Activated CD4-positive, alpha-beta T cell treated with anti-CD3 and anti-CD28 coated beads, Interleukin-2, amount 10 ng/mL, durations not matched to agents 7 days and 5 days (primary cell): ENCODE measurements at regions not wholly inside any gene's neighbourhood (a gene's known extent, or its start where the extent isn't known, plus 50 kb on each side); places are given as distances from the start of the nearest gene placed in this dataset.

Source experiments
- CTCF ChIA-PET: fragments of 350-600 bp; sonication (Branson Sonifier 250); formaldehyde crosslinking; loops from one replicate; lab custom pipeline; 2021; ENCODE audit warnings: antibody characterized with exemption; lab: Charles Lee
- POLR2A ChIA-PET: fragments of 350-600 bp; sonication (Branson Sonifier 250); formaldehyde crosslinking; loops from one replicate; lab custom pipeline; 2021; ENCODE audit warnings: antibody characterized with exemption; lab: Charles Lee
- DNase-seq: peaks from one replicate; pipeline ENCODE4 v3.0.0-alpha.2; 2020
- H3K27ac Mint-ChIP-seq: one replicate; pipeline ENCODE4 v1.8.0; 2021; ENCODE audit warnings: mild to moderate bottlenecking, moderate library complexity, mixed read lengths
- H3K27me3 Mint-ChIP-seq: one replicate; pipeline ENCODE4 v1.8.0; 2021; ENCODE audit warnings: mixed read lengths
- H3K36me3 Mint-ChIP-seq: one replicate; pipeline ENCODE4 v1.8.0; 2021; ENCODE audit warnings: low read depth, mixed read lengths
- H3K4me1 Mint-ChIP-seq: one replicate; pipeline ENCODE4 v1.8.0; 2021; ENCODE audit warnings: mixed read lengths
- H3K4me3 Mint-ChIP-seq: one replicate; pipeline ENCODE4 v1.8.0; 2021; ENCODE audit warnings: mild to moderate bottlenecking, moderate library complexity, mixed read lengths
- H3K9me3 Mint-ChIP-seq: one replicate; pipeline ENCODE4 v1.8.0; 2021; ENCODE audit warnings: mixed read lengths

DNA sequence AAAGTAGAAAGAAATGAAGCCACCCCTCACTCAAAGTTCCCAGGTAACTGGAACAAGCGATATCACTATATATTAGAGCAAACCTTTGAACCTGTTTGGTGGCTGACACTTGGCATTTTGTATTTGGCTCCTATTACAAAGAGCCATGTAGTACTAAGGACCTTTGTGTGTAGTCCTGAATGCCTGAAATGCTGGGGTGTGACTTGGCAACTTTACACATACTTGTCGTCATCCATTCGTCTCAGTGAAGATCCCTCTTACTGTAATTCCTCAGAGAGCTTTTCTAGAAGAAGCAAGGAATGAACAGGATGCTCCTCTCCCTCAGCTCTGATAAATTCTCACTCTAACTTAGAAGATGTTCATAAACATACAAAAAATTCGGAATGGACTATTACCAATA is 216.1 kb upstream of the CDIN1 start:
- Mint-ChIP-seq H3K36me3 (no peaks in the 10 kb centered on the region), H3K4me1 (no peaks in the 10 kb centered on the region), H3K9me3 (no peaks in the 10 kb centered on the region), H3K4me3 (no peak overlapping the region), H3K27ac (no peak overlapping the region), H3K27me3 (no peaks in the 10 kb centered on the region)
- CTCF ChIA-PET, result no interaction called here
- DNase-seq, result no peak
- POLR2A ChIA-PET, result no interaction called here

DNA sequence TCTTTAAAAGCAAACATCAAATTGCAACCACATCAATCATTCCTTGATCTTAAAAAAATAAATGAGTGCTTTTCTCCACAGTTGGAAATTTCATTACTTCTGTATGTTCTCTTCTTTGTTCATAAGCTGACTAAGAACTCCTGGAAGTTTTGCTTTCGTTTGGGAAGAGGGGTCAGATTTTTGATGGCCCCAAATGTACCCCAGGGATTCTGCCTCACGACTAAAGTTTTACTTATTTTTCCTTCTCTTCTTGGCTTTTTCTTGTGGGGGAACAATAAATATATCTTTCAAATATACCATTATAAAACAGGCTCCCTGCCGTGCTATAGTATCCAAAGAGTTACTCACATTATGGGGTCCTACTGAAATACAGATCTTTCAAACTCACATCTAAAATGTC is 215.0 kb upstream of the CDIN1 start:
- ChIA-PET CTCF (interaction anchor here (0.6 kb wide), 1 partner anchor 44 kb away, joined by 4 read pairs; no protein-coding TSS in a partner anchor), POLR2A (no interaction called here)
- Mint-ChIP-seq H3K27ac (no peak overlapping the region), H3K27me3 (no peaks in the 10 kb centered on the region), H3K36me3 (no peaks in the 10 kb centered on the region), H3K4me1 (no peaks in the 10 kb centered on the region), H3K9me3 (no peaks in the 10 kb centered on the region), H3K4me3 (no peak overlapping the region)
- no peak for DNase-seq

DNA sequence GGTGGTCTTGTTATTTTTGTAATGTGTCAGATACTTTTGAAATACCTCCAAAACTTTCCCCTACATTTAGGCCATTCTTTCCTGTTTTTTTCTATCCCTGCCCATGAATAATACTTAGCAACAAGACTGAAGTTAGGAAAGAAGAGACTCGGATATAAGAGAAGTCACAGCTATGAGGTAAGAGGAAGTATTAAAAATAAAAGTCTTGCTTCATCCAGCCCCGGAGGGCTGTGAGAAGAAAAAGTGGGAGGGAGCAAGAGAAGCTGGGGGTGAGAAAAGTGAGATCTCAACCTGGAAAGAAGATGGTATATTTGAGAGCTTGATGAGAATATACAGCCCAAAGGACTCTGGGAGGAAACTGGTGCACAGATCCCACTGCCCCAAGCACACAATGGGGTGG is 213.5 kb upstream of the CDIN1 start:
- no peak overlapping the region for H3K27ac Mint-ChIP-seq
- H3K27me3 Mint-ChIP-seq, result no peaks in the 10 kb centered on the region
- no peaks in the 10 kb centered on the region for H3K4me1 Mint-ChIP-seq
- CTCF ChIA-PET, result interaction anchor here (1.1 kb wide), 1 partner anchor 14 kb away, joined by 3 read pairs; no protein-coding TSS in a partner anchor
- POLR2A ChIA-PET, result no interaction called here
- no peak for DNase-seq
- H3K4me3 Mint-ChIP-seq, result no peak overlapping the region
- H3K9me3 Mint-ChIP-seq, result no peaks in the 10 kb centered on the region
- no peaks in the 10 kb centered on the region for H3K36me3 Mint-ChIP-seq

DNA sequence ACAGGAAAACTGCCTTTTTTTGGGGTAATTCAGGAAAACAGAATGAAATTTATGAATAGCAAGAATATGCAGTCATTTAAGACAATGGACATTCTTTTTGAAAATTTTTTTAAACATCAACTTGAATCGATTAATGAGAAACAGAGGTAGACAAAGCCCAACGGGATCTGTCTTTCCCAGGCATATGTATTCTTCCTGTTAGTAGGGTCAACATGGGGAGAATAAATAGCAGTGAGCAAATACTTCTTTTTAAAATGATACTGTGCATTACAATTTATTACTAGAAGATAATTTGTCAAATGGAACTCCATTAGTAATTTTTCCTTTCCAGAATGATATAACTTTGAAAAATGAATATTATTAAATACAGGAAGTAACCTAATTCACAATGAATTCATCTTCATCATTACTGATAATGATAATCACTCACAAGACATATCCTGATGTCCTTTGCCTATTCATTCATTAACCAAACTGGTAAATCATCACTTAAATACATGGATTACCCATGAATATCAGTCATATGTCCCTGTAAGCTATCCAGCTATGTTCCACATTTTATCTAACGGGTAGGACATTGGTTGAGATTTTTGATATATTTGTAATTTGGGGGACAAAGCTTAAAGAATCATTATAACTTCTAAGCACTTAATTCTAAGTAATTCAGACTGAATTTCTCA is 209.2 kb upstream of the CDIN1 start:
- no peaks in the 10 kb centered on the region for H3K27me3 Mint-ChIP-seq
- H3K4me1 Mint-ChIP-seq, result no peaks in the 10 kb centered on the region
- DNase-seq, result no peak
- CTCF ChIA-PET, result no interaction called here
- no peak overlapping the region for H3K27ac Mint-ChIP-seq
- H3K36me3 Mint-ChIP-seq, result no peaks in the 10 kb centered on the region
- no peaks in the 10 kb centered on the region for H3K9me3 Mint-ChIP-seq
- POLR2A ChIA-PET, result no interaction called here
- H3K4me3 Mint-ChIP-seq, result no peak overlapping the region

DNA sequence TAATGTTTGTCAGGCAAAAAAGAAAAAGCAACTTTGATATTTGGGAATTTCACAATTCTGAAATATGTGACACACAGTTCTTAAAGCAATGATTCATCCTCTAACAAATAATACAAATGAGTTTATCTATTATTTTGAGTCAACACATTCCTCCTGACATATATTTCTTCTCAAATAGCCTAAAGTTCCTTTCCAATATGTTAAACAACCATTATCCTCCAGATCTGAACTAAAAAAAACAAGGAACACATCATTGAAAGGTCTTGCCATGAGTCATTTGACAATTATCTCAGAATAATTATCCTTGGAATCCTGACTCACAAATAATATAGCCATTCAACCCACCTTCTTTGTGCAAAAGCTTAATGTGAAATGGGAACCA is 208.7 kb upstream of the CDIN1 start:
- CTCF ChIA-PET, result no interaction called here
- H3K27ac Mint-ChIP-seq, result no peak overlapping the region
- H3K36me3 Mint-ChIP-seq, result no peaks in the 10 kb centered on the region
- H3K27me3 Mint-ChIP-seq, result no peaks in the 10 kb centered on the region
- POLR2A ChIA-PET, result no interaction called here
- H3K4me3 Mint-ChIP-seq, result no peak overlapping the region
- H3K9me3 Mint-ChIP-seq, result no peaks in the 10 kb centered on the region
- no peaks in the 10 kb centered on the region for H3K4me1 Mint-ChIP-seq
- no peak for DNase-seq

DNA sequence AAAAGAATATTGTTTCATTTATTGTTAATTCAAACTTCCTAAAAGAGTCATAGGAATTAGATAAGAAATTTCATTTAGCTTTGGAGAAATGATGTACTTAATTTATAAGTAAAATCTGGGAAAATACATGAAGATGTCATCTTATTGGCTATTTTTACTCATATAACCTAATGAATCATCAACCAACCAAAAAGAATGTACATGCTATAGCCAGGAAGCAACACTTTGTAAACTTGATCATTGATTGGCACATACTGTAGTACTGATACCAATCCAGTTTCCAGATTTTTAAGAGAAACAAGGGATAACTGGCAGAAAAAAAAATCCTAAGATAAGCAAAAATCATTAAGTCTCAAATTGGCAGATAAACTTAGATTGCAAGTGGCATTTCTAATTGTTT is 207.9 kb upstream of the CDIN1 start:
- H3K36me3 Mint-ChIP-seq, result no peaks in the 10 kb centered on the region
- DNase-seq, result no peak
- no peak overlapping the region for H3K4me3 Mint-ChIP-seq
- ChIA-PET CTCF (no interaction called here), POLR2A (no interaction called here)
- H3K9me3 Mint-ChIP-seq, result no peaks in the 10 kb centered on the region
- no peak overlapping the region for H3K27ac Mint-ChIP-seq
- H3K4me1 Mint-ChIP-seq, result no peaks in the 10 kb centered on the region
- H3K27me3 Mint-ChIP-seq, result no peaks in the 10 kb centered on the region

DNA sequence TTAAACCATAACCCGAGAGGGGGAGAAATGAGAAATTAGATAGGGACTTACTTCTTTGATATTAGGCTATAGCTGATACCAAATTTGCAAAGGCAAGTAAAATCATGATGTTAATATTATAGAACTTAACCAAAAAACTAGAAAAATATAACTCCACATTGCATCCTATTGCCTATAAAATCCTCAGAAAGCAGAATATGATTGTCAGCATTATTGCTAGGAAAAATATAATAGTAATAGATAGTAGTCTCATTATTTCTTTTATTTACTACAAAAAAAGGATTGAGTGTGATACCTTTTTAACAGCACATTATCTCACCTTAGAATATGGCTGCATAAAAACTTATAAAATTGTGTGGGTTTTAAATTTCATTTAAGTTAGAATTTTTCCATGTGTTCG is 206.5 kb upstream of the CDIN1 start:
- H3K36me3 Mint-ChIP-seq, result no peaks in the 10 kb centered on the region
- POLR2A ChIA-PET, result no interaction called here

DNA sequence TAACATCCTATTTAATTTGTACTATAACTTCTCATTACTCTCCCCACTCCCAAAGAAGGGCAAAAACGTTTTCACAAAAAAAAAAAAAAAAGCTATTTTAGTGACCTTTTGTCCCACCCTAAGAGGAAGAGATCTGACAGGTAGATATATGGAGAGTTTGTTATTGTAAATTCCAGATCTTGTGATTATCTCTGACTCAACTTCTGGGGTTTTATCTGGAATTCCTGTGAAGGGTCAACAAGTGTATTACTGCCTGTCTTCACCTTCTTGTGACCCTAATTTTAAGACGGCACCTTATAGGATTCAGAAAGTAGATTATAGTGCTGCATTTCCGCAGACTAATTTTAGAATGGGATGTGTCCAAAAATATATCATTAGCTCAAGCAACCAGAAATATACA is 205.9 kb upstream of the CDIN1 start:
- H3K27me3 Mint-ChIP-seq, result no peaks in the 10 kb centered on the region
- no peak overlapping the region for H3K27ac Mint-ChIP-seq
- ChIA-PET CTCF (no interaction called here), POLR2A (no interaction called here)
- no peak for DNase-seq
- no peaks in the 10 kb centered on the region for H3K36me3 Mint-ChIP-seq
- no peak overlapping the region for H3K4me3 Mint-ChIP-seq
- H3K4me1 Mint-ChIP-seq, result no peaks in the 10 kb centered on the region
- no peaks in the 10 kb centered on the region for H3K9me3 Mint-ChIP-seq

More for the DNA sequence above, 206.5 kb upstream of the CDIN1 start:
- no peaks in the 10 kb centered on the region for H3K27me3 Mint-ChIP-seq
- no peak overlapping the region for H3K27ac Mint-ChIP-seq
- H3K4me1 Mint-ChIP-seq, result no peaks in the 10 kb centered on the region
- no peak overlapping the region for H3K4me3 Mint-ChIP-seq
- no peaks in the 10 kb centered on the region for H3K9me3 Mint-ChIP-seq
- DNase-seq, result no peak
- CTCF ChIA-PET, result no interaction called here

DNA sequence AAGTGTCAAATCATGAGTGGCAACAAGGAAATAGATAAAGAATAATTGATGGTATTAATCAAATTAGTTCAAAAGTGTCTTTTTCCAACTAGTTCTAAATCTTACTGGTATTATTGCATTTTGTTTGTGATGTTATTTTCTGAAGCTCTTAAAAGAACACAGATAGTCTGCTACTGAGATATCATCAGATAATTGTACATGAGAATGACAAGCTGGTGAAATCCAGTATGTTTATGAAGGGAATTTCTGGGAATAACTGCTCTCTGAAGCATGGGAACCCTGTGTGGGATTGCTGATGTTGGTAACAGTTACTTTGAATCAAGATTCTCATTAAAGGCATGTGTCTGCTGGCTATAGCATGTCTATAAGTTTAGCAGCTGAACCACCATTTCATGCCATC is 190.3 kb upstream of the CDIN1 start:
- CTCF ChIA-PET, result no interaction called here

DNA sequence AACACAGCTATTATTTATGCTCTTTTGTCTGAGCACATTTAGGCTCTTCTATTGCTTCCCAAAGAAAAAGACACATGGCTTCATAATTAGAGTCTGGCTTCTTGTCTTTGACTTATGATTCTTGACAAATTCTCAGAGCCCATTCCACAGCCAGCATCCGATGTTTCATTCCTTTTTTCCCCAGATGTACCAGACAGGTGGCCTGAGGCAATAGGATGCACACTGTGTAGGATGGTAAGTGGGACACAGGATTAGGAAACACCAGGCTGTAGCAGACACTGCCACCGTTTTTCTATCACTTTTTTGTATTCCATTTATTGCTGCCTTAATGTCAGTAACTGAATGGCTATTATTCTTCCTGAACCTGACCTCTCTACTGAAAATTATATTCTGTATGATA is 188.9 kb upstream of the CDIN1 start:
- Mint-ChIP-seq H3K36me3 (no peaks in the 10 kb centered on the region), H3K4me1 (no peaks in the 10 kb centered on the region)
- CTCF ChIA-PET, result no interaction called here

More for the DNA sequence above, 190.3 kb upstream of the CDIN1 start:
- Mint-ChIP-seq H3K4me1 (no peaks in the 10 kb centered on the region), H3K9me3 (no peaks in the 10 kb centered on the region), H3K4me3 (no peak overlapping the region), H3K27me3 (no peaks in the 10 kb centered on the region), H3K27ac (no peak overlapping the region), H3K36me3 (no peaks in the 10 kb centered on the region)
- no peak for DNase-seq
- POLR2A ChIA-PET, result no interaction called here

DNA sequence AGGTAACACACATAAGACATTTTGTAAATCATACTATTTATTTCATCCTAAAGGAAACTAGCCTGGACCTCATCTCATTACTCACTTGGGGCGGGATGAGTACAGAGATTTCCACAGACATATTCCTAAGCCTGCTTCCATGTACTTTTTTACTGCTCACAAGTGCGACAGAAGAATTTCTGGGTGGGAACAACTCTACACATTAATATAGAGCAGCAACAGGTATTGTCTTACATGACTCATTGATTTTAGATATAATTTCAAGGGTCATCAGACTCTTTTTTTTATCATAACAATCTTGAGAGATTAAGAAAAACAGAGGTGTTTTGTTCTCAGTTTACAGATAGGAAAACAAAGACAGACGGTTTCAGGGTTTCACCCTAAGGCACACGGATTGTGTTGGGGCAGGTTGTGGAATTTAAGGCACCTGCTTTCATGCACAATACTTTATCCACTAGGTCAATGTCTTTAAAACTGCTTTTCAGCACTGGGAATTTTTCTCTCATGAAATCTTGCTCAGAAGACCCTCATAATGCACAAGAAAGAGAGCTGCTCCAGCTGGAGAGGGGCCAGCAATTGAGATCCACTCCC is 186.7 kb upstream of the CDIN1 start:
- Mint-ChIP-seq H3K9me3 (no peaks in the 10 kb centered on the region), H3K4me1 (no peaks in the 10 kb centered on the region), H3K36me3 (no peaks in the 10 kb centered on the region), H3K27ac (no peak overlapping the region), H3K27me3 (no peaks in the 10 kb centered on the region), H3K4me3 (no peak overlapping the region)
- CTCF ChIA-PET, result no interaction called here
- DNase-seq, result no peak
- POLR2A ChIA-PET, result no interaction called here

More for the DNA sequence above, 188.9 kb upstream of the CDIN1 start:
- DNase-seq, result no peak
- POLR2A ChIA-PET, result no interaction called here
- Mint-ChIP-seq H3K27me3 (no peaks in the 10 kb centered on the region), H3K9me3 (no peaks in the 10 kb centered on the region), H3K4me3 (no peak overlapping the region), H3K27ac (no peak overlapping the region)

DNA sequence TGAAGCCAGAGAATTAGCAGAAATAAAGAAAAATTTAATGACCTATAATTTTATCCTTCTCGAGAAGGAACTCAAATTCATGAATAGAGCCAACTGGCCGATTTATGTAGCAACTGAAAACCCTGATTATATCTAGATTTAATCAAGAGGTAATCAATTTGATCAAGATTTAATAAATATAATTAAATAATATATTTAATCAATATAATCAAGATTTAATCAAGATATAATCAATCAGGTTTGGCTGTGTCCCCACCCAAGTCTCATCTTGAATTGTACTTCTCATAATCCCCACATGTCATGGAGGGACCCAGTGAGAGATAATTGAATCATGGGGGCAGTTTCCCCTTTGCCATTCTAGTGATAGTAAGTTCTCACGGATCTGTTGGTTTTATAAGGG is 181.2 kb upstream of the CDIN1 start:
- H3K36me3 Mint-ChIP-seq, result no peaks in the 10 kb centered on the region
- no peaks in the 10 kb centered on the region for H3K9me3 Mint-ChIP-seq
- DNase-seq, result no peak
- no peak overlapping the region for H3K27ac Mint-ChIP-seq
- CTCF ChIA-PET, result no interaction called here
- POLR2A ChIA-PET, result no interaction called here
- H3K4me1 Mint-ChIP-seq, result no peaks in the 10 kb centered on the region
- no peak overlapping the region for H3K4me3 Mint-ChIP-seq
- no peaks in the 10 kb centered on the region for H3K27me3 Mint-ChIP-seq

DNA sequence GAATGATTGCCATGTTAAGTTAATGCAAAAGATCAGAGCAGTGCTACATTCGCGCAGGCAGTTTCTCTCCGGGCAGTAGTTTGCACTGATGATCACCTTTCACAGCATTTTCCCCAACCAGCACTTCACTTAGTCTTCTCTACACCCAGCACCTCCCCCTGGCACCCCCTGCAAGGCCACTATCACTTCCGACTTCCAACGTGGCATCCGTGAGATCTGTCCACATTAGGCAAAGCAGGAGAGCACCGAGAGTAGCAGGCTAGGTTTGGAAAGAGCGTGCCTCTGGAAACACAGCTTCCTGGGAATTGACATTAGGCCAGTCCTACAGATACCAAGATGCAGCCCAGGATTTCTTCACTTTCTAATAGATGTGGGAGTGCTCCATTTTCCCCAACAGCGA is 180.2 kb upstream of the CDIN1 start:
- Mint-ChIP-seq H3K4me1 (no peaks in the 10 kb centered on the region), H3K27ac (no peak overlapping the region), H3K36me3 (no peaks in the 10 kb centered on the region), H3K4me3 (no peak overlapping the region), H3K9me3 (no peaks in the 10 kb centered on the region), H3K27me3 (no peaks in the 10 kb centered on the region)
- no peak for DNase-seq
- POLR2A ChIA-PET, result no interaction called here
- CTCF ChIA-PET, result no interaction called here
